ENCODE measurements at regions not wholly inside any gene's neighbourhood (a gene's known extent, or its start where the extent isn't known, plus 50 kb on each side); places are given as distances from the start of the nearest gene placed in this dataset.
A peak's percentile ranks its signal among the peaks of the same experiment; 100 is the strongest.

GRCh38 chr5:114065912-114066311, 296.0 kb upstream of the KCNN2 start (continued):
- TF ChIP-seq, protein P1, sequence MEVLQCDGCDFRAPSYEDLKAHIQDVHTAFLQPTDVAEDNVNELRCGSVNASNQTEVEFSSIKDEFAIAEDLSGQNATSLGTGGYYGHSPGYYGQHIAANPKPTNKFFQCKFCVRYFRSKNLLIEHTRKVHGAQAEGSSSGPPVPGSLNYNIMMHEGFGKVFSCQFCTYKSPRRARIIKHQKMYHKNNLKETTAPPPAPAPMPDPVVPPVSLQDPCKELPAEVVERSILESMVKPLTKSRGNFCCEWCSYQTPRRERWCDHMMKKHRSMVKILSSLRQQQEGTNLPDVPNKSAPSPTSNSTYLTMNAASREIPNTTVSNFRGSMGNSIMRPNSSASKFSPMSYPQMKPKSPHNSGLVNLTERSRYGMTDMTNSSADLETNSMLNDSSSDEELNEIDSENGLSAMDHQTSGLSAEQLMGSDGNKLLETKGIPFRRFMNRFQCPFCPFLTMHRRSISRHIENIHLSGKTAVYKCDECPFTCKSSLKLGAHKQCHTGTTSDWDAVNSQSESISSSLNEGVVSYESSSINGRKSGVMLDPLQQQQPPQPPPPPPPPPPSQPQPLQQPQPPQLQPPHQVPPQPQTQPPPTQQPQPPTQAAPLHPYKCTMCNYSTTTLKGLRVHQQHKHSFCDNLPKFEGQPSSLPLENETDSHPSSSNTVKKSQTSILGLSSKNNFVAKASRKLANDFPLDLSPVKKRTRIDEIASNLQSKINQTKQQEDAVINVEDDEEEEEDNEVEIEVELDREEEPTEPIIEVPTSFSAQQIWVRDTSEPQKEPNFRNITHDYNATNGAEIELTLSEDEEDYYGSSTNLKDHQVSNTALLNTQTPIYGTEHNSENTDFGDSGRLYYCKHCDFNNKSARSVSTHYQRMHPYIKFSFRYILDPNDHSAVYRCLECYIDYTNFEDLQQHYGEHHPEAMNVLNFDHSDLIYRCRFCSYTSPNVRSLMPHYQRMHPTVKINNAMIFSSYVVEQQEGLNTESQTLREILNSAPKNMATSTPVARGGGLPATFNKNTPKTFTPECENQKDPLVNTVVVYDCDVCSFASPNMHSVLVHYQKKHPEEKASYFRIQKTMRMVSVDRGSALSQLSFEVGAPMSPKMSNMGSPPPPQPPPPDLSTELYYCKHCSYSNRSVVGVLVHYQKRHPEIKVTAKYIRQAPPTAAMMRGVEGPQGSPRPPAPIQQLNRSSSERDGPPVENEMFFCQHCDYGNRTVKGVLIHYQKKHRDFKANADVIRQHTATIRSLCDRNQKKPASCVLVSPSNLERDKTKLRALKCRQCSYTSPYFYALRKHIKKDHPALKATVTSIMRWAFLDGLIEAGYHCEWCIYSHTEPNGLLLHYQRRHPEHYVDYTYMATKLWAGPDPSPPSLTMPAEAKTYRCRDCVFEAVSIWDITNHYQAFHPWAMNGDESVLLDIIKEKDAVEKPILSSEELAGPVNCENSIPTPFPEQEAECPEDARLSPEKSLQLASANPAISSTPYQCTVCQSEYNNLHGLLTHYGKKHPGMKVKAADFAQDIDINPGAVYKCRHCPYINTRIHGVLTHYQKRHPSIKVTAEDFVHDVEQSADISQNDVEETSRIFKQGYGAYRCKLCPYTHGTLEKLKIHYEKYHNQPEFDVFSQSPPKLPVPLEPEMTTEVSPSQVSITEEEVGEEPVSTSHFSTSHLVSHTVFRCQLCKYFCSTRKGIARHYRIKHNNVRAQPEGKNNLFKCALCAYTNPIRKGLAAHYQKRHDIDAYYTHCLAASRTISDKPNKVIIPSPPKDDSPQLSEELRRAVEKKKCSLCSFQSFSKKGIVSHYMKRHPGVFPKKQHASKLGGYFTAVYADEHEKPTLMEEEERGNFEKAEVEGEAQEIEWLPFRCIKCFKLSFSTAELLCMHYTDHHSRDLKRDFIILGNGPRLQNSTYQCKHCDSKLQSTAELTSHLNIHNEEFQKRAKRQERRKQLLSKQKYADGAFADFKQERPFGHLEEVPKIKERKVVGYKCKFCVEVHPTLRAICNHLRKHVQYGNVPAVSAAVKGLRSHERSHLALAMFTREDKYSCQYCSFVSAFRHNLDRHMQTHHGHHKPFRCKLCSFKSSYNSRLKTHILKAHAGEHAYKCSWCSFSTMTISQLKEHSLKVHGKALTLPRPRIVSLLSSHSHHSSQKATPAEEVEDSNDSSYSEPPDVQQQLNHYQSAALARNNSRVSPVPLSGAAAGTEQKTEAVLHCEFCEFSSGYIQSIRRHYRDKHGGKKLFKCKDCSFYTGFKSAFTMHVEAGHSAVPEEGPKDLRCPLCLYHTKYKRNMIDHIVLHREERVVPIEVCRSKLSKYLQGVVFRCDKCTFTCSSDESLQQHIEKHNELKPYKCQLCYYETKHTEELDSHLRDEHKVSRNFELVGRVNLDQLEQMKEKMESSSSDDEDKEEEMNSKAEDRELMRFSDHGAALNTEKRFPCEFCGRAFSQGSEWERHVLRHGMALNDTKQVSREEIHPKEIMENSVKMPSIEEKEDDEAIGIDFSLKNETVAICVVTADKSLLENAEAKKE (CRISPR knock-in tag; IDR thresholded peaks at IDR 0.05), result no peak
- TF ChIP-seq EZH2 (IDR thresholded peaks at IDR 0.05; ENCODE audit: low read depth, unreplicated experiment) (no peak), ZNF331 (CRISPR knock-in tag; IDR thresholded peaks at IDR 0.05; ENCODE audit: low read depth) (no peak), JUNB (IDR thresholded peaks at IDR 0.05; ENCODE audit: unreplicated experiment) (no peak)

GRCh38 chr5:114070093-114070722, 291.7 kb upstream of the KCNN2 start:
- Histone ChIP-seq H3K4me3 (no peak overlapping the region), H3K79me2 (replicated peaks; ENCODE audit: insufficient read depth) (no peaks in the 10 kb centered on the region), H3K4me1 (ENCODE audit: insufficient read depth) (peaks cover 11% of the 10 kb centered on the region), H4K20me1 (replicated peaks; ENCODE audit: insufficient read depth) (no peaks in the 10 kb centered on the region), H3K27me3 (ENCODE audit: insufficient read depth) (no peaks in the 10 kb centered on the region), H3K36me3 (ENCODE audit: insufficient read depth) (no peaks in the 10 kb centered on the region), H3K27ac (ENCODE audit: low read depth) (no peak overlapping the region), H3K9me2 (ENCODE audit: insufficient read depth) (0 out of 2 replicates have a peak, but pooled peaks cover 3% of the 10 kb centered on the region), H2AFZ (no peak overlapping the region), H3F3A (replicated peaks; ENCODE audit: low read depth) (no peaks in the 10 kb centered on the region), H3K4me2 (no peak overlapping the region)
- H3K36me3 Mint-ChIP-seq (ENCODE audit: low read depth), result no peaks in the 10 kb centered on the region
- H3K4me1 Mint-ChIP-seq, result peaks cover 12% of the 10 kb centered on the region
- no peaks in the 10 kb centered on the region for H3K9me3 Mint-ChIP-seq
- ATAC-seq, result peak; percentile 60
- no peak overlapping the region for H3K4me3 Mint-ChIP-seq
- peaks cover 3% of the 10 kb centered on the region for H3K27me3 Mint-ChIP-seq (ENCODE audit: insufficient read depth, low read depth, poor library complexity)
- H3K27ac Mint-ChIP-seq, result no peak overlapping the region
- no peak for DNase-seq (ENCODE audit: low spot score)
- no peak for TF ChIP-seq CTCF (conservative IDR thresholded peaks at IDR 0.05; ENCODE audit: low read depth in 2 of 2)
- no peak for TF ChIP-seq ETS1 (IDR thresholded peaks at IDR 0.05)
- TF ChIP-seq, protein P2, sequence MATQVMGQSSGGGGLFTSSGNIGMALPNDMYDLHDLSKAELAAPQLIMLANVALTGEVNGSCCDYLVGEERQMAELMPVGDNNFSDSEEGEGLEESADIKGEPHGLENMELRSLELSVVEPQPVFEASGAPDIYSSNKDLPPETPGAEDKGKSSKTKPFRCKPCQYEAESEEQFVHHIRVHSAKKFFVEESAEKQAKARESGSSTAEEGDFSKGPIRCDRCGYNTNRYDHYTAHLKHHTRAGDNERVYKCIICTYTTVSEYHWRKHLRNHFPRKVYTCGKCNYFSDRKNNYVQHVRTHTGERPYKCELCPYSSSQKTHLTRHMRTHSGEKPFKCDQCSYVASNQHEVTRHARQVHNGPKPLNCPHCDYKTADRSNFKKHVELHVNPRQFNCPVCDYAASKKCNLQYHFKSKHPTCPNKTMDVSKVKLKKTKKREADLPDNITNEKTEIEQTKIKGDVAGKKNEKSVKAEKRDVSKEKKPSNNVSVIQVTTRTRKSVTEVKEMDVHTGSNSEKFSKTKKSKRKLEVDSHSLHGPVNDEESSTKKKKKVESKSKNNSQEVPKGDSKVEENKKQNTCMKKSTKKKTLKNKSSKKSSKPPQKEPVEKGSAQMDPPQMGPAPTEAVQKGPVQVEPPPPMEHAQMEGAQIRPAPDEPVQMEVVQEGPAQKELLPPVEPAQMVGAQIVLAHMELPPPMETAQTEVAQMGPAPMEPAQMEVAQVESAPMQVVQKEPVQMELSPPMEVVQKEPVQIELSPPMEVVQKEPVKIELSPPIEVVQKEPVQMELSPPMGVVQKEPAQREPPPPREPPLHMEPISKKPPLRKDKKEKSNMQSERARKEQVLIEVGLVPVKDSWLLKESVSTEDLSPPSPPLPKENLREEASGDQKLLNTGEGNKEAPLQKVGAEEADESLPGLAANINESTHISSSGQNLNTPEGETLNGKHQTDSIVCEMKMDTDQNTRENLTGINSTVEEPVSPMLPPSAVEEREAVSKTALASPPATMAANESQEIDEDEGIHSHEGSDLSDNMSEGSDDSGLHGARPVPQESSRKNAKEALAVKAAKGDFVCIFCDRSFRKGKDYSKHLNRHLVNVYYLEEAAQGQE (IDR thresholded peaks at IDR 0.05; ENCODE audit: unreplicated experiment), result no peak
